Medulla oblongata (tissue), 1 donor: ENCODE measurements at regions not wholly inside any gene's neighbourhood (a gene's known extent, or its start where the extent isn't known, plus 50 kb on each side); places are given as distances from the start of the nearest gene placed in this dataset.
"Not testable (repeated sequence)": the region's sequence is repeated elsewhere in the genome, so short reads cannot be mapped to it uniquely, and the experiment has no call there.

Experiments used
- DNase-seq: peaks from one replicate; pipeline ENCODE4 v3.0.0-alpha.2; 2015; ENCODE audit errors: extremely low spot score

DNA sequence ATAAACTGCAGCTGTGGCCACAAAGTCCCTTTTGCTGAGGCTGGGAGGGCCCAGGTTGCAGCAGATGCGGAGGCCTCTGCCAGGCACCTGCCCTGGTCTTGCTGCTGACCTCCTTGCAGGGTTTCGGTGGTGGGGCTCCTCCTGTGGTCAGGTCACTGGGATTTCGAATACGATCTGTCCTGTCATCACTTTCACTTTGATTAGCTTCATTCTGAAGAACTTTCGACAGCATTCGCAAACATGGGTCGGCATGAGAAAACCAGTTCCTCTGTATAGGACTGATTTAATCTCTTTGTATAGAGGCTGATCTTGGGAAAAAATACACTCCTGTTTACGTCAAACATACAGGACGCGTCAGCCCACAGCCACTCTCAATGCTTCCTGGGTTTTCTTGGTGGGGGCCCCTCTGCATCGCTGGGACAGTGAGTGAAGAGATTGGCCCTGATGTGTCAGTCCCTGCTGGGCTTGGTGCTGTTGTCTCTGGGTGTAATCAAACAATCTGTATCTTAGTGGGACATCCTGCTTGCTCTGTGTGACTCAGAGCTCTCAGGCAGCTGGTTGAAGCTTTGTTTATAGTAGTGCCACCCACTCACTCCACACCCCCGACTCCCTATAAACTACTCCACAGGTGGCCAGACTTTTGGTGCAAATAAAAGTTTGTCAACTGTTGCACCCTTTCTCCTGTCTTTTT is 209.4 kb upstream of the CXCR4 start:
- peak; percentile 64 for DNase-seq

DNA sequence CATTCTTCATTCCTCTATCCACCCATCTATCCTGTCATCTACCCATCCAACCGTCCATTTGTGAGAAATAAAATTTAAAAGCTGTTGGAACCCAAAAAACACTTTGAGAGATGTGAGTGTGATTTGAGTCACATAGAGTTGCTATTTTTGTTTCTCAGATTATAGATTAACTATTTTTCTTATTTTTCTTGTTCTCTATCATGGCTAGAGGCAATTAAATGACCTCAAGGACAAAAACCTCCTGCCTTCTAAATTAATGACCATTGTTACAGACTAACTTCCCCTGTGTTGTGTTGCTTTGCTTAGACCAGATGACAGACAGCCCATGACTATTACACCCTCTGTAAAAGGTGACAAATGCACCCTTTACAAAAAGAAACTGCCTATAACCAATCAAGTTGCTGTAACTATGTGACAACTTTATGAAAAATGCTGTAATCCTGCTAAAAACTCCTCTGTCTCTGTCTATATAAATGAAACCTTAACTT is 207.9 kb upstream of the CXCR4 start:
- DNase-seq: no peak

DNA sequence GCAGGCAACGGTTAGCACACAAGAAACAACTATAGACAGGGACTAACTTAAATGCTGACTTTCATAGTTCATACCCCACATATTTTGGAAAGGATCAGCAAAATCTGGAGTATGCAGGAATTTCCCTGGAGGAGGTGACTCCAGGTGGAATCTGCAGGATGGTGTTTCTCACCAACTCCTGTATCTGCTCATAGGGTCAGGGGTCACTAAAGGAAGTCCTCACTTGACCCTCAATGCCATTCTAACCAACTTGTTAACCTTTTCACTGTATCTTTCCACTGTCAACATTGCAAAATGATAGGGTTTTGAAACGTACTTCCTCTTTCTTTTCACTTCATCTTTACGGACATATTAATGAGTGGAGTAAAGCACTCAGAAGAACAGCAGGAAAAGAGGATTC is 207.0 kb upstream of the CXCR4 start:
- DNase-seq: no peak

DNA sequence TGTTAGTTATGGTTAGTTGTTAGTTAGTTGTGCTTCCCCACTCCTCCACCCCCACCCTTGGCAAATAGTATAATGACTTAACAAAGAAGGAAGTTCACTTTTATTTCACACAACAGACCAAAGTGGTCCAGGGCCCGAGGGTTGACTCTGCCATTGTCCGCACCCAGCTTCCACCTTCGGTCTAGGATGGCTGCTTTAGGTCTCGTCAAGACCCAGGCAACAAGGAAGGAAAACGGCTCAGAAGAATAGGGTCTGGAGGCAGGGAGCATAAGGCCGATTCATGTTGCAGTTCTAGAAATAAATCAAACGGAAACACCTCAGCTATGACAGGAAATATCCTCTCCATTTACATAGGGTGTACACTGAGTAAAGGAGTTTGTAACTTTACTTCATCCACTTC is 206.0 kb upstream of the CXCR4 start:
- DNase-seq: no peak

DNA sequence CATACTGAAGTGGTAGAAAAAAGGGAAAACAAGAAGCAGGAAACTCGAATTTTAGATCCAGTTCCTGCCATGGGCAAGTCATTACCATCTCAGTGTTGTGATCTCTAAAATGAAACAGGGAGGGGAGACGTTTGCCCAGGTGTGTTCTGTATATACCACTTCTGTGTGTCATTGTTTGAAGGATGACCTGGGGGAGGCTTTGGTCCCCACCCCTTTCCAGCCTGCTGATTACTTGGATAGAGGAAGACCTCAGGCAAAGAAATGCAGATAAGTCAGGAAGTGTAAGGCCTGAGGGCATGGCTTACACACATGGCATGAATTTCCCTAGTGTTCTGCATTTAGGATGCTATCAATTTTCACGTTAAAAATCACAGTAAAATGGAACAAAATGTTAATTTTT is 205.2 kb upstream of the CXCR4 start:
- no peak for DNase-seq

DNA sequence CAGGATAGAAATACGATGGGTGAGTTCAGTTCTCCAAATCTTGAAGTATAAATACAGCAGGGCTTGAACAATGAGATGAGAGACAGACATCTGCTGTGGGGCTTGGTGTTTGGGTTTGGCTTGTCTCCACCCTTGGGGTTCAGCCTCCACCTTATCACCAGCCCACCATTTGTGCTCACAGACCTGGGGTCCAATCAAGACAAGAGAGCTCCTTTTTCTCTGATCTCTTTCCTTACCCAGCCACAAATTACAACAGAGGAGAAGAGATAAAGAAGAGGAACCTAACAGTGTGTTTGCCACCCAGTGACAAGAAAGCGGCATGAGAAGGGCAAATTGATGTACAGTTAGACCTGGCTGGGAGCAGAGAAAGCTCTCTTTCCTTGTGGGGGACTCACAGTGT is 204.5 kb upstream of the CXCR4 start:
- DNase-seq: no peak

DNA sequence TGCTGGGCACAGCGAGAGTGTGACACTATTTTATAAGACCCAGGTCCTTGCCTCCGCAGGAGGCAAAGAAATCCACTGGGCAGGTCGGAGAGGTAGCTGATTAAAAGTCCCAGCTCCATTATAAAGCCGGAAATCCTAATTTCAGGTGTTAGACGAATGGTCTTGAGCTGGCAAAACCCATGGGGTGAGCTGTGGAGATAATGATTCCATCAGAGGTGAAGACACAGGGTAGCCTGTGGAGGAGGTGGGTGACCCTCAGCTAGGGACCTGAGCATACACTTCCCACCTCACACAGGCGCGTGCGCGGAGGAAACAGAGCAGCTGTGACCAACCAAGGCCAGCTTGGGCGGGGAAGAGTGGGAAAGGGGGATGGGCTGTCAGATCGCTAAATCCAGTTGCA is 201.7 kb upstream of the CXCR4 start:
- no peak for DNase-seq

DNA sequence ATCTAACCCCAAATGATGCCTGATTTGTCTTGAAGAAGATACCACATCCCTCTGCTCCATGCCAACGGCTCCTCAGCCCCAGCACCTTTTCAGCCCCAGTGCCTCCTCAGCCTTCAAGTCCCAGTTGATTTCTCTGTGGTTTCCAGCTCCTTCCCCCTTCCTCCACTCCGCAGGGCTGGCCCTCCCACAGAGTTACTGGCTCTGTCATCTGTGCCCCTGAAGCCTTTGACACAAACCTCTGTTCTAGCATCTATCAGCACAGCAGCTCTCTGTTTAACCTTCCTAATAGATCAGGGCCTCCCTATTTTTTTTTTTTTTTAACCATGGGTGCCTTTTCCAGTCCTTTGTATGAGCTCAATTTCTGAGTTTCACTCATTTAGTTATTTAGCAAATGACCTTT is 201.3 kb upstream of the CXCR4 start:
- no peak for DNase-seq

DNA sequence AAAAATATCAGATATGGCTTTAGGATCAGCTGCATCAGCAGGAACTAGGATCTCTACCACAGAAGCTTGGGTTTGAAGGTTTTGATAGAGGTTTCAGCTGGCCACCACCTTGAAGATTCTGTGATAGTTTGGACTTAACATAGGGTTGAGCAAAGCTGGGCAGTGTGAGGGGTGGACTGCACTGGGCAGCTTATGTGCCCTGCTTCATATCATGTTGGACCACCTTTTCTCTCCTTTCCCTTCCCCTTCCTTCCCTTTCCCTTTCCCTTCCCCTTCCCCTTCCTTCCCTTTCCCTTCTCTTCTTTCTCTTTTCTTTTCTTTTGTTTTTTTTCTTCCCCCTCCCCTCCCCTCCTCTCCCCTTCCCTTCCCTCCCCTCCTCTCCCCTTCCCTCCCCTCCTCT is 196.3 kb upstream of the CXCR4 start:
- no peak for DNase-seq

DNA sequence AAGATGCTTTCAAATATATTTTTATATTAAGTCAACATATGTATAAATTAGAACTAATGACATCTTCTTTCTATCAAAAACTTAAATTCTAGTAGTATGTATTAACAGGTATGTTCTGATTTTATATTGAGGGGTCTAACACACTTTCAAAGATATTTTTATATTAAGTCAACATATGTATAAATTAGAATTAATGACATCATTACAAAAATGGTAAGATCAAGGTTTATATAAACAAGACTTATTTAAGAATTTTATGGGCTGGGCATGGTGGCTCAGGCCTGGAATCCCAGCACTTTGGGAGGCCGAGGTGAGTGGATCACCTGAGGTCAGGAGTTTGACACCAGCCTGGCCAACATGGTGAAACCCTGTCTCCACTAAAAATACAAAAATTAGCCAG is 194.6 kb upstream of the CXCR4 start:
- DNase-seq: not testable (repeated sequence)

DNA sequence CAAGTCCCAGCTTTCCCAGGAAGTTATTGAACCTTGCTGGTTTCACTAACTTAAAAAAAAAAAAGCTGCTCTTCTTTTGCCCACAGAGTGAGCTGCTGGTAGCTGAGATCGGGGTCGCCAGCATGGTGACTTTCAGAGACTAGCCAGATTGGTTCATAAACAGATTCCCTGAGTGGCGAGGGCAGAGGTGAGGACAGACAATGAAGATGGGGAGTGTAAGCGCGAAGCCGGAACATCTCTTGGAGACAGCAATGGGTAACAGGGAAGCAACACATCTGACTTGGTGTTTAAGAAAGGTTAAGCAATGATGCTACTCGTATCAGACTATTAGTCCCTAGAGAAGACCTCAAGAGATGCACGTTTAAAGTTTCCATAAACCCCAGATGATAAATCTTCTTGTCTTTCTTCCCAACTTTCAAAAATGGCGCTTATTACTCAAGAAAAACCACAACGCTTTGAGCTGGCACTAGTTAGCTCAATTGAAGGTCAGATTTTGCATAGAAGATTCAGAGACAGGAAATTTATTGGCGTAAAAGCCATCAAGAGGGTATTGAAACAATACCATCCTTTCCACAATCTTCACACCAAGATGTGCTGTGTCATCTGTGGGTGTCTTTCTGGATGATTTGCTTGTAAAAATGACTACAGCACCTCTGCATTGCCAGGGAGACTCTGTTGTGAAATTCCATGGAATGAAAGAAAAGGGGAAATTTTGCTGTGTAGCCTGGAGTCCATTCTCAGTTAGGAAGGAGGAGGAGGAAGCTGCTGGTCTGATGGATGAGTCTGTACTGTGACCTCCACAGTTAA is 193.1 kb upstream of the CXCR4 start:
- DNase-seq: no peak

DNA sequence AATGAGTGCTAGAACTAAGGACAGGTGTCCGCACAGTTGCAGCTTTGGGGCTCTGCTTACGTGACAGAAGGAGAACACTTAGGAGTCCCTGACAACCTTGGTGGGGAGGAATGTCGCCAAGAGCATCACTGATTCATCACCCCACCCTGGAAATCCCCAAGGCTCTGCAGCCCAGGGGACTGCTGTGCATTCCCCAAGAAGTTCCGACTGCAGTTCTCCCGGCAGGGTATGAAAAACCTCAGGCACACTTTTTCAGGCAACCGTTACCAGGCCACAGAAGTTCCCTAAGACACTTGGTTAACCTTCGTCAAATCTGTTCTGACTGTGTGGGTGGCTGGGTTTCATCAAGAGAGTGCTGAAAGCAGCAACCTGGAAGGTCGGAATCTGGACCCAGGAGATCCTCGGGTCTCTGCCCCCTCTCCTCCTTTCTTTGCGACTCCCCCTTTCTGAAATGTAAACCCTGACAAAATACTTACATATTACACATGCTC is 192.1 kb upstream of the CXCR4 start:
- no peak for DNase-seq

DNA sequence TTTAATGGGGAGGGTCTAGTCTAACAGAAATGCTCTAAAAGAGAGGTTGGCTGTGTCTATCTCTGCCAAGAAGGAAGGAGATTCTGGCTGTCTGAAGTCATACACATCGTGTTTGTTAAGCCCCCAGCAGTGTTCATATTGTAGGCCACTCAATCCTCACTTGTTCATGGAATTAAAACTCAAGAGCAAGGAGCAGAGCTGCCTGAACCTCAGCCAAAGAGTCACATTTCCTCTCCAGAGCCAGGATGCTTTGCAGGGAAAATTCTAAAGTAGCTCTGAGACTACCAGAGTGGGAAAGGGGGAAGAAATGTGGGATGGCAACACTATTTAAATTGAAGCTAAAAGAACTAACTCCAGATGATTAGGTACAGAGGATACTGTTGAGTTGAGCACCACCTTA is 190.7 kb upstream of the CXCR4 start:
- DNase-seq: peak; percentile 38

DNA sequence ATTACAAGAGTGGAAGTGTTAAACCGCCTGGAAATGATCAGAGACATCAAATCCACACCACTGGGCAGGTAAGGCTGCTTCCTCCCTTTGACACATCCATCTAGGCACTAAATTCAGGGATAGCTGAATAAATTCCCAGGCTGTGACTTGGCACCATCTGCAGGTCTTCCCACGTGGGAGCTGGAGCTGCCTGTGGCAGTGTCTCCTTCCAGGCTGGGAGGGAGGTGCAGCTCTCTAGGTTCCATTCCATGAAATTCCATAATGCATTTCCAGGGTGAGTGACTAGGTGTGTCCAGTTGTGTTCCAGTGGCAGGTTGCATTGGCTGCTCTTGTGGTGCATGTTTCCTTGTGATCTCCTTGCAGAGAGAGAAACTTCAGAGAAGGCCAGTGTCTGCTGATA is 188.9 kb upstream of the CXCR4 start:
- DNase-seq: no peak

DNA sequence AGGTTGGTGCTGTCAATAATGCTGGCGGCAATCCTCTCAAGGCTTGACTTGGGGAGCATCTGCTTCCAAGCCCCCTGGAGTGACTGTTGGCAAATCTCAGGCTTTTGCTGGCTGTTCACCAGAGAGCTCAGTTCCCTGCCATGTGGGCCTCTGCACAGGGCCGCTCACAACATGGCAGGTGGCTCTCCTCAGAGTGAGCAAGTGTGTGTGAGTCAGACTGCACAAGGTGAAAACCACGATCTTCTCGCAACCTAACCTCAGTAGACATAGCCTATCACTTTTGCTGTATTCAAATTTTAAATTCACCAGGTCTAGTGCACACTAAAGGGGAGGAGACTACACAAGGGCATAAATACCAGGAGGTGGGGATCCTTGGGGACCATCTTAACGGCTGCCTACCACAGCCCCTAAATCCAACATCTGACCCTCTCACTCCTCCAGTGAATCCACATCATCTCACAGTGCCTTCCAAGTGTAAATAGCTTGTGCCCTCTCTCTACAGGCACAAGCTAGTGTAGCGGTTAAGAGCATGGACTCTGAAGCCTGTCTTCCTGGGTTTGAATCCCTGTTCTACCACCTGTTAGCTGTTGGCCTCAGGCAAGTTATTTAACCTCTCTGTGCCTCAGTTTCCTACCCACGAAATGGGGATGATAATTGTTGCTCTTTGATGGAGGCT is 187.7 kb upstream of the CXCR4 start:
- no peak for DNase-seq

DNA sequence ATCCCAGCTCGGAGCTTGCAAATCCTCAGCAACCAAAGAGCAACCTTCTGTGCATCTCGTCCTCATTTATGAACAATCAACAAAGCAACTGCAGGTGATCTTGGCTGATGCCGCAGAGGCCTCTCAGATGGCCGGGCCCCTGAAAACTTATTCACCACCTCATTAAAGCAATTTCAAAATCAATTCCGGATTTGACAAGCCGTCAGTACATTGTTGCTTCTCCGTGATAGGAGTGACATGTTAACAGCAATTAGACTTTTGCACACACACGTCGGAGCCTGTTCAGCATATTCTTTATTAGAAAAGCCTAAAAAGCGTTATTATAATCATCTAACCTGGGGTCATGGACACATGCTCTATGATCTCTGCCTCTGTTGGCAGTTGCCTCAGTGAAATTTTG is 183.1 kb upstream of the CXCR4 start:
- DNase-seq: no peak

DNA sequence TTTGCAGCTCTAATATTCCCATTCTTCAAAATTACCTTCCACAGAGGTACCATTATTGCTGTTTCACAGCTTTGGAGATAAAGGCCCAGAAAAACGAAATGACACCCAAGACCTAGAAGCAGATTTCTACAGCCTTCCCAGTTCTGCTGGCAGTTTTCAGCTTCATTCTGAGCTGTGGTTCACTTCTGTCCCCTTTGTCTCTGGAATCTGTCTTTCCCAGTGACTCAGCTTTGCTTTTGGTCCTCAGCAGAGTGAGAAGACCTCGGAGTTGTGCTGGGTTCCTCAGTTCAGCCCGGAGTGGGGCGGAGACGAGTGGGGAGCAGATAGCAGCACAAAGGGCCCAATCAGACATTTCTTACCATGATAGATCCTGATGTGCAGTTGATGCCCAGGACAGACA is 180.7 kb upstream of the CXCR4 start:
- DNase-seq: no peak

DNA sequence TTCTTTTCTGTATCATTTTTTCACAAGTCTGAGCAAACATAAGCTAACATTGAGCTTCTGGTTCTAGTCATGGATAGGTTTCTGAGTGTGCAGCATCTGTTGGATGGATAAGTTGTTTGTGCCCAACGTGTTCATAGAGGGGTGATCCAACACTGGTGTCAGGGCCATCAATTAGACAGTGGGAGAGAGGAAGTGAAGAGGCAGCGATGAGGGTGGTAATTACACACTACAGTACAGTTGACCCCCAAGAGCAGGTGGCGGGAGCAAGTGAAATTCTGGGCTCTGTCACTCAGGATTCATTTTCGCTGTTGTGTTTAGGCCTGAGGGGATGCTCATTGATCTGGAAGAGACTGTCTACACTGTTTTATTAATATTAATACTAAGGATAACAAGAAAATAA is 180.0 kb upstream of the CXCR4 start:
- no peak for DNase-seq

DNA sequence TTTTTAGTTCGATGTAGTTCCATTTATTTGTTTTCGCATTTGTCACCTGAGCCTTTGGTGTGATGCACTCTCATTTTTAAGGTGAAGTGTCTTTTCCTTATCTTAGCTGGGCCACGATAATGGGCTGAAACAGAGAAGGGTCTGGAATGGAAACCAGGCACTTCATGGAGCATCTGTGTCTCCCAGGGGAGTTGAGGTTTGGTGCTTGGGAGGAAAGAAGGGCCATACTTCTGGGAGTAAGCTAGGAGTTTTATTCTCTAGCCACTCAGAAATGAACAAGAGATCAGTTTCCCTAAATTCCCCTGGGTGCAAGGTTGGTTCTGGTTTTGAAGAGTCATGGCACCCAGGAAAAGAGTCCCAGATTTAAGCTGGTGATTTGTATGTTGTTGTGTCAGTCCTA is 179.4 kb upstream of the CXCR4 start:
- DNase-seq: no peak

DNA sequence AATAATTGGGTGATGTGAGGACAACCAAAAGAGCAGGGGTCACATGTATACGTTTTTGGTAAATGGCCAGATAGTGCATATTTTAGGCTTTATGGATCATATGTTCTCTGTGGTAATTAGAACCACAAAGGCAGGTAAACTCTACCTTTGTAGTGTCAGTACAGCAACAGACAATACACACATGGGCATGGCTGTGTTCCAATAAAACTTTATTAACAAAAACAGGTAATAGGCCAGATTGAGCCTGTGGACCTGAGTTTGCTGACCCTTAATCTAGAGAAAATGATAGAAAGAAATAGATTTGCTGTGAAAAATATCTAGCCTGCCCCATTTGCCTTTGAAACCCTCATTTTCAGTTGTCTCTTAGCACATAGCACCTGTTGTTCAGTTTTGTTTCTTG is 177.2 kb upstream of the CXCR4 start:
- no peak for DNase-seq

DNA sequence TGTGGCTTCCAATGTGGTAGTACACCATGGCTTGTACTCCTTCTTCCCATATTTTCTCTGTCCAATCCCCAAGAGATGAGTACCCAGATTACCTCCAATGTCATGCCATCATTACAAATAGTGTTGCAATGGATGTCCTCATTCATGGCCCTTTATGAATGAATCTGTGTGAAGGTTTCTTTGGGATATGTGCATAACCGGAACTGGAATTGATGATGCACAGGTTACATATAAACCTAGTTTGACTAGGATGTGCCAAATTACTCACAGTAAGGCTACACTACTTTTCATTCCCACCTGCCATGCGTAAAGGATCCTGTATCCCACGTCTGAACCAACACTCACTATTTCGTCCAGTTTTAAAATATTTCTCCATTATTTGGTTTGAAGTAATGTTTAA is 173.9 kb upstream of the CXCR4 start:
- DNase-seq: no peak

DNA sequence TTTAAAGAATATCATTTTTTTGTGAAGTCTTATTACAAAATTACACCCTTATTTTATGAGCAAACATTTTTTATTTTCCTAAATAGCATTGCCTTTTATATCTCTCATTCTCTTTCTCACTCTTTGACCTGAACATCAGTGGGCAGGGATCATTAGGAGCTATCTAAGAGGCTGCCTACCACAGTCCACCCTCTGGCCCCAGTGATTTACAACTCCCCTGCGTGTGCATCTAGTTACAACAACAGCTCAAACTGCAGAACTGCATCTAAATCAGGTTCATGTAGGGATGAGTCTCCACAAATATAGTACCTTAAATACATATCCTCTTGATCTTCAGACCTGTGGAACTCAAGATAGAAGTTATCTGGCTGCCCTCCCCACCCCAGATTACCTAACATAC is 172.4 kb upstream of the CXCR4 start:
- DNase-seq: no peak

DNA sequence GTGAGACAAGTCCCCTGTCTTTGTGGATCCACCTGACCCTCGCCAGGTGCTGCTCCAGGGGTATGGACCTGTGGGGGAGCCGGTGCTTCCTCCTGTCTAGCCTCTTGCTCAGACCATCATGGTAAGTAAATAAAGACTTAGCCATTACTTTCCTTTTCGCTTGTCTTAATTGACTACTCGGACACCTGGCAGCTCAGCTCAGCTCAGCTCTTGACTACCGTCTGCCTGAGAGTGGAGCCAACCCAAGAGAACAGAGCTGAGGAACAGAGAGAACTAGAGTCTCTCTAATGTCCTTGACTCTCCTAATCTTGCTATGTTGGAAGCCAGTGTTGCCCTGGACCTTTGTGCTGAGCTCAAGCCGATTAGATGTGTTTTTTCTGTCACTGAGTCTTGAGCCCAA is 170.3 kb upstream of the CXCR4 start:
- DNase-seq: no peak
